ENCODE measurements at regions not wholly inside any gene's neighbourhood (a gene's known extent, or its start where the extent isn't known, plus 50 kb on each side); places are given as distances from the start of the nearest gene placed in this dataset.

DNA sequence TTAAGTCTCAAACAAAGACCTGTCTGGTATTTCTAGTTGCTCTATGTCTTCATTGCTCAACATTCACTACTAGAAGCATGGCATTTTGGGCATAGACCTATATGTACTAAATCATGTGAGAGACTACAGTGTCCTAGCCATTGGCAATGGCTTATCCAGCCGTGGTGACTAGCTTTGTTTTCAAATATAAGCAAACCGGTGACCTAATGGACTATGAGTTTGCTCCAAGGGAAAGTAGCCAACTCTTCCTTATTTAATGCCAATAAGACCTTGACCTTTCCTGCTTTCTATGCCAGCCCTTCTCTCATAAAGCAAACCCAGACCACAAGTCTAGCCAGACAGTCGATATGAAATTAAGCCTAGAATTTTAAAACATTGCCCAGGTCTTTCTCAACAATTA lies 113.7 kb upstream of the CREB1 start:
- TF ChIP-seq RAD21 (IDR thresholded peaks at IDR 0.05; ENCODE audit: low read depth) (no peak), CEBPB (IDR thresholded peaks at IDR 0.05) (no peak), NFIC (IDR thresholded peaks at IDR 0.05) (no peak), FOXM1 (IDR thresholded peaks at IDR 0.05; ENCODE audit: borderline replicate concordance, low read depth) (no peak), EP300 (IDR thresholded peaks at IDR 0.05; ENCODE audit: borderline replicate concordance) (no peak), TEAD4 (IDR thresholded peaks at IDR 0.05) (no peak), TCF12 (IDR thresholded peaks at IDR 0.05; ENCODE audit: low read depth) (no peak), ZBTB7A (IDR thresholded peaks at IDR 0.05; ENCODE audit: low read depth) (no peak), CREB1 (IDR thresholded peaks at IDR 0.05; ENCODE audit: low read depth) (no peak)
- TF ChIP-seq, protein P1, sequence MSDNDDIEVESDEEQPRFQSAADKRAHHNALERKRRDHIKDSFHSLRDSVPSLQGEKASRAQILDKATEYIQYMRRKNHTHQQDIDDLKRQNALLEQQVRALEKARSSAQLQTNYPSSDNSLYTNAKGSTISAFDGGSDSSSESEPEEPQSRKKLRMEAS (IDR thresholded peaks at IDR 0.05) = no peak
- TF ChIP-seq, protein P2, sequence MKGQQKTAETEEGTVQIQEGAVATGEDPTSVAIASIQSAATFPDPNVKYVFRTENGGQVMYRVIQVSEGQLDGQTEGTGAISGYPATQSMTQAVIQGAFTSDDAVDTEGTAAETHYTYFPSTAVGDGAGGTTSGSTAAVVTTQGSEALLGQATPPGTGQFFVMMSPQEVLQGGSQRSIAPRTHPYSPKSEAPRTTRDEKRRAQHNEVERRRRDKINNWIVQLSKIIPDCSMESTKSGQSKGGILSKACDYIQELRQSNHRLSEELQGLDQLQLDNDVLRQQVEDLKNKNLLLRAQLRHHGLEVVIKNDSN (IDR thresholded peaks at IDR 0.05) = no peak
- TF ChIP-seq, protein P3, sequence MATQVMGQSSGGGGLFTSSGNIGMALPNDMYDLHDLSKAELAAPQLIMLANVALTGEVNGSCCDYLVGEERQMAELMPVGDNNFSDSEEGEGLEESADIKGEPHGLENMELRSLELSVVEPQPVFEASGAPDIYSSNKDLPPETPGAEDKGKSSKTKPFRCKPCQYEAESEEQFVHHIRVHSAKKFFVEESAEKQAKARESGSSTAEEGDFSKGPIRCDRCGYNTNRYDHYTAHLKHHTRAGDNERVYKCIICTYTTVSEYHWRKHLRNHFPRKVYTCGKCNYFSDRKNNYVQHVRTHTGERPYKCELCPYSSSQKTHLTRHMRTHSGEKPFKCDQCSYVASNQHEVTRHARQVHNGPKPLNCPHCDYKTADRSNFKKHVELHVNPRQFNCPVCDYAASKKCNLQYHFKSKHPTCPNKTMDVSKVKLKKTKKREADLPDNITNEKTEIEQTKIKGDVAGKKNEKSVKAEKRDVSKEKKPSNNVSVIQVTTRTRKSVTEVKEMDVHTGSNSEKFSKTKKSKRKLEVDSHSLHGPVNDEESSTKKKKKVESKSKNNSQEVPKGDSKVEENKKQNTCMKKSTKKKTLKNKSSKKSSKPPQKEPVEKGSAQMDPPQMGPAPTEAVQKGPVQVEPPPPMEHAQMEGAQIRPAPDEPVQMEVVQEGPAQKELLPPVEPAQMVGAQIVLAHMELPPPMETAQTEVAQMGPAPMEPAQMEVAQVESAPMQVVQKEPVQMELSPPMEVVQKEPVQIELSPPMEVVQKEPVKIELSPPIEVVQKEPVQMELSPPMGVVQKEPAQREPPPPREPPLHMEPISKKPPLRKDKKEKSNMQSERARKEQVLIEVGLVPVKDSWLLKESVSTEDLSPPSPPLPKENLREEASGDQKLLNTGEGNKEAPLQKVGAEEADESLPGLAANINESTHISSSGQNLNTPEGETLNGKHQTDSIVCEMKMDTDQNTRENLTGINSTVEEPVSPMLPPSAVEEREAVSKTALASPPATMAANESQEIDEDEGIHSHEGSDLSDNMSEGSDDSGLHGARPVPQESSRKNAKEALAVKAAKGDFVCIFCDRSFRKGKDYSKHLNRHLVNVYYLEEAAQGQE (IDR thresholded peaks at IDR 0.05; ENCODE audit: low read depth) = no peak

DNA sequence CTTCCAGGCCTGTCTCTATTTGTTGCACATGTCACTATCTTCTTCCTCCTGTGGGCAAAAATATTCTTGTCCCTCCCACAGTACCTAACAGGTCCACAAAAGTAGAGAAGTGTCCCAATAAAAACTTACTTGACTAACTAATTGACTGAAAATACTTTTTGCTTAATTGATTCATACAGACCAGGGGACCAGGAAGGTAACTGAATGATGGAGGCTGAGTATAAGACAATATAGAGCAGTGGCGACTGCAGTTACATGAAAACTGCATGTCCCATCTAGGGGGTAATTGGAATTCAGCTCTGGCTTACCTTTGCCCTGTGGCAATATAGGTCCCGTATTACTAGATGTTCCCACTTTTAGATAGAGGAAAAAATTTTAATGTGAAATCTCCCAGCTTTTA lies 112.9 kb upstream of the CREB1 start:
- TF ChIP-seq TAF1 (IDR thresholded peaks at IDR 0.05; ENCODE audit: low read depth) (no peak), RAD21 (IDR thresholded peaks at IDR 0.05; ENCODE audit: low read depth) (no peak), CEBPB (IDR thresholded peaks at IDR 0.05) (no peak), CREB1 (IDR thresholded peaks at IDR 0.05; ENCODE audit: low read depth) (no peak), YY1 (IDR thresholded peaks at IDR 0.05; ENCODE audit: low read depth) (no peak), EP300 (IDR thresholded peaks at IDR 0.05; ENCODE audit: borderline replicate concordance) (no peak), NFIC (IDR thresholded peaks at IDR 0.05) (no peak), TEAD4 (IDR thresholded peaks at IDR 0.05) (no peak), FOXM1 (IDR thresholded peaks at IDR 0.05; ENCODE audit: borderline replicate concordance, low read depth) (no peak), EGR1 (IDR thresholded peaks at IDR 0.05) (no peak), TCF12 (IDR thresholded peaks at IDR 0.05; ENCODE audit: low read depth) (no peak)
- TF ChIP-seq, protein P3 (IDR thresholded peaks at IDR 0.05; ENCODE audit: low read depth) = no peak
- TF ChIP-seq, protein P1 (IDR thresholded peaks at IDR 0.05) = no peak
- TF ChIP-seq, protein P2 (IDR thresholded peaks at IDR 0.05) = no peak

DNA sequence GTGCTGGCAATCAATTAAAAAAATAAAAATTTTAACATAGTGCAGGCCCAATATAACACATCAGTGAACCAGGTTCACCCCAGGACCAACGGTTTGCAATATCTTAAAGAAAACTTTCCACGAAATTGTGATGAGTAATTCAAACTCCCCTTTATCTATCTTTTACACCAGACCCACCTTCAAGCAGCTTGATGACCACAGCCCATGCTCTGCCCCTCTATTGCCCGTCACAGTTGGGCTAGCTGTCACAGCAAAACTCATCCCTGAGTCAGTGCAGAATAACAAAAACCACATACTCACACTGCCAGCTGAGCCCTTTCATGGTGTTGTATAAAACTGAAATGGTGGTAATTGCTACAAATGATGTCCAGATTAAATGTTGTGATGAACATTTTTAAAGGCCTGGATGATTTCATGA lies 112.5 kb upstream of the CREB1 start:
- no peak for TF ChIP-seq CEBPB (IDR thresholded peaks at IDR 0.05)

DNA sequence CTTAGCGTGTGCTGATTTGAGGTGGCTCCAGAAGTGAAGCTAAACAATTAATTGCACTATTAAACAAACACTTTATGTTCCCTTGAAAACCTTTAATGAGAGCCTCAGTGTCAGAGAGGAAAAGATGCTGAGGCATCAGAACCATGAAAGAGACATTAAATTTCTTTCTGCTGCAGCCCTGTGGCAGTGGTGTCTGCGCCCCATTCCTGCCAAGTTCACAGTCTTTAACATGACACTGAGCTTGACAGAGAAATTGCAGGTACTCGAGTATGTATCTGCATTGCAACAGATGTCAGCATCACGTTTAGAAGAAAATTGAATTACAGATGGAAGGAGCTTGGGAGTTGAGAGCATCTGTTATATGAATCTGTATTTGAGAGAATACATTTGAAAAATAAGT lies 111.3 kb upstream of the CREB1 start:
- no peak for TF ChIP-seq NFIC (IDR thresholded peaks at IDR 0.05)
- no peak for TF ChIP-seq TAF1 (IDR thresholded peaks at IDR 0.05; ENCODE audit: low read depth)
- TF ChIP-seq TCF12 (IDR thresholded peaks at IDR 0.05; ENCODE audit: low read depth) = no peak
- TF ChIP-seq TEAD4 (IDR thresholded peaks at IDR 0.05) = no peak
- TF ChIP-seq RAD21 (IDR thresholded peaks at IDR 0.05; ENCODE audit: low read depth) = no peak
- TF ChIP-seq, protein P2 (IDR thresholded peaks at IDR 0.05) = no peak
- TF ChIP-seq EP300 (IDR thresholded peaks at IDR 0.05; ENCODE audit: borderline replicate concordance) = no peak
- no peak for TF ChIP-seq YY1 (IDR thresholded peaks at IDR 0.05; ENCODE audit: low read depth)
- TF ChIP-seq, protein P1 (IDR thresholded peaks at IDR 0.05) = no peak
- TF ChIP-seq ZBTB7A (IDR thresholded peaks at IDR 0.05; ENCODE audit: low read depth) = no peak
- no peak for TF ChIP-seq CEBPB (IDR thresholded peaks at IDR 0.05)
- no peak for TF ChIP-seq FOXM1 (IDR thresholded peaks at IDR 0.05; ENCODE audit: borderline replicate concordance, low read depth)
- TF ChIP-seq CREB1 (IDR thresholded peaks at IDR 0.05; ENCODE audit: low read depth) = no peak
- TF ChIP-seq, protein P3 (IDR thresholded peaks at IDR 0.05; ENCODE audit: low read depth) = no peak
- TF ChIP-seq EGR1 (IDR thresholded peaks at IDR 0.05) = no peak

Data from Ishikawa (cell line).